ENCODE measurements at regions not wholly inside any gene's neighbourhood (a gene's known extent, or its start where the extent isn't known, plus 50 kb on each side); places are given as distances from the start of the nearest gene placed in this dataset.

DNA sequence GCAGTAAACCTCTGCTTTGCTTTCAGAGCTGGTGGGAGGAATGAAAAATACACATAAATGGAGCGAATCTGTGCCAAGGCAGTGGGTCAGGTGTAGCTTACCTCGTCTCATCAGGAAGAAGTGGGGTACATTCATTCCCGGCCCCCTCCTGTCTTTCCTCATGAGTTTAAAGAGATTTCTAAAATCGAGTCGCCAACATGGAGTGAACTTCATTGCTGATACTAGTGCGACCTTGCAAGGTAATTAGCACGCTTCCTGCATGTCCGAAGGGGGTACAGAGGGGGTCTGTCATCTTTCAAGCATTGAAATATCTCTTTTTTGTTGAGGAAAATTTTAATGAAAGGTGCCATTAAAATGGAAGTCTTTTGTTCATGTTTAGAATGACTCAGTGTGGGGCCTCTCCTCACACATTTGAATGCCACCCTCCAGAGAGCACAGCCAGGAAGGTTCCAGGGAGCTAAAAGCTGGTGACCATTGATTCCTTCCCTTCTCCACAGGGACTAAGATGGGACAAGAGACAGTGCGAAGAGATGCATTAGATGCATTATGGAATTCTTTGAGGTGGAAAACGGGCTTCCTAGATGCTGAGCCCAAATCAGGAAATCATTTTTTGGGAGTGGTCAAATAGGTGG is 114.2 kb downstream of the IRX1 start:
- Histone ChIP-seq H3K36me3 (replicated peaks; ENCODE audit: insufficient read depth, low read length) (no peaks in the 10 kb centered on the region), H3K9ac (ENCODE audit: low read length) (peak overlapping the region; percentile 35; the same call in 1 of the 2 replicates), H3K9me2 (replicated peaks; ENCODE audit: insufficient read depth, low read length) (no peaks in the 10 kb centered on the region), H3F3A (ENCODE audit: insufficient read depth, low read length) (peaks cover 10% of the 10 kb centered on the region; the same call in 1 of the 2 replicates), H2AFZ (ENCODE audit: low read length) (peak overlapping the region; percentile 52), H4K20me1 (ENCODE audit: insufficient read depth, low read length) (no peaks in the 10 kb centered on the region), H3K4me2 (ENCODE audit: low read depth, low read length) (peak overlapping the region; percentile 59), H3K4me3 (ENCODE audit: low read length) (peak overlapping the region; percentile 40; the same call in 1 of the 2 replicates), H3K27ac (ENCODE audit: low read length) (peak overlapping the region; percentile 71; the same call in 1 of the 2 replicates), H3K4me1 (ENCODE audit: low read length) (0 out of 2 replicates have a peak, but pooled peaks cover 6% of the 10 kb centered on the region), H3K27me3 (replicated peaks; ENCODE audit: insufficient read depth, low read length) (no peaks in the 10 kb centered on the region), H3K79me2 (ENCODE audit: low read length) (no peaks in the 10 kb centered on the region), H3K9me3 (replicated peaks; ENCODE audit: insufficient read depth, low read length) (no peaks in the 10 kb centered on the region)
- TF ChIP-seq EZH2phosphoT487 (IDR thresholded peaks at IDR 0.05; ENCODE audit: low read length): no peak
- TF ChIP-seq EZH2 (optimal IDR thresholded peaks at IDR 0.05; ENCODE audit: low read depth, low read length): no peak
- TF ChIP-seq CTCF (IDR thresholded peaks at IDR 0.05; ENCODE audit: low read length): no peak
- DNase-seq: no peak

DNA sequence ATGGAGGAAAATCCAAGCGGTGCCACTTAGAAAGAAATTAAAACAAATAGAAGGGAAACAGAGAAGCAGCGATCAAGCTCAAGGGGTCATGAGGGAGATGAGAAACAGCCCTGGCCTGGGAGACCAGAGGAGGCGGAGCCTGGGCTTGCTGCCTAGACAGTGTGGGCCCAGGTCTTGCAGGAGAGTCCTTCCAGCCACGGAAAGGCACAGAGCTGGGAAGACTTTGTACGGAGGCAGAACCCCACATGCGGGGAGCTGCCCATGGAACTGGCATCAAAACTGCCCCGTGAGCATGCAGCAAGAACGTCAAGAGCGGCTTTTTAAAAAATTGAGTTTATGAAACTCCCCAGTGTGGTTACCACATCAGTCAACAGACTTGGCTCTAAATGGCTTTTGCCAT is 119.4 kb downstream of the IRX1 start:
- H3K4me1 ChIP-seq (ENCODE audit: low read length): no peaks in the 10 kb centered on the region
- no peak for DNase-seq
- H3K36me3 ChIP-seq (replicated peaks; ENCODE audit: insufficient read depth, low read length): no peaks in the 10 kb centered on the region
- no peaks in the 10 kb centered on the region for H4K20me1 ChIP-seq (ENCODE audit: insufficient read depth, low read length)
- H3F3A ChIP-seq (ENCODE audit: insufficient read depth, low read length): no peaks in the 10 kb centered on the region
- H3K4me2 ChIP-seq (ENCODE audit: low read depth, low read length): no peak overlapping the region
- H3K27ac ChIP-seq (ENCODE audit: low read length): no peak overlapping the region
- H3K79me2 ChIP-seq (ENCODE audit: low read length): no peaks in the 10 kb centered on the region
- no peak overlapping the region for H3K4me3 ChIP-seq (ENCODE audit: low read length)
- no peaks in the 10 kb centered on the region for H3K9me2 ChIP-seq (replicated peaks; ENCODE audit: insufficient read depth, low read length)
- no peak overlapping the region for H3K9ac ChIP-seq (ENCODE audit: low read length)
- H3K27me3 ChIP-seq (replicated peaks; ENCODE audit: insufficient read depth, low read length): no peaks in the 10 kb centered on the region
- no peaks in the 10 kb centered on the region for H3K9me3 ChIP-seq (replicated peaks; ENCODE audit: insufficient read depth, low read length)
- no peak overlapping the region for H2AFZ ChIP-seq (ENCODE audit: low read length)
- TF ChIP-seq CTCF (IDR thresholded peaks at IDR 0.05; ENCODE audit: low read length) (no peak), EZH2 (optimal IDR thresholded peaks at IDR 0.05; ENCODE audit: low read depth, low read length) (no peak), EZH2phosphoT487 (IDR thresholded peaks at IDR 0.05; ENCODE audit: low read length) (no peak)

DNA sequence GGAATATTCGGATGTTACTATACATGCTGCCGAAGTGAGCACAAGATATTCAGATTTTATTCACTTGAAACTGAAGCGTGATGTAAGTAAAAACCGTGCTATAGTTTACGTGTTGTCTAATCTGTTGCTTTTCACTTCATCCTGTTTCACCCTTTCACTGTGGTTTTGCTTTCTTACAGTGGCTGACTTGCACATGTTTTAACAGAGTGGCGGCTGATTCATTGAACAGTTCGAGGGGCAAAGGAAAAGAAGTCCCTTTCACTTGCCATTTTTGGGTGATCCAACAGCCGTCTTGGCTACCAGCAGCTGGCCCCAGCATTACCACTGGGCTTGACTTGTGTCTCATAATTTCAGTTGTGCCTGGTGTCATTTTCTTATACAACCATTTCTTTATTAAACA is 134.0 kb downstream of the IRX1 start:
- DNase-seq: no peak
- Histone ChIP-seq H3K36me3 (replicated peaks; ENCODE audit: insufficient read depth, low read length) (no peaks in the 10 kb centered on the region), H3K9ac (ENCODE audit: low read length) (no peak overlapping the region), H3K9me3 (replicated peaks; ENCODE audit: insufficient read depth, low read length) (no peaks in the 10 kb centered on the region), H4K20me1 (ENCODE audit: insufficient read depth, low read length) (no peaks in the 10 kb centered on the region), H3F3A (ENCODE audit: insufficient read depth, low read length) (no peaks in the 10 kb centered on the region), H3K4me3 (ENCODE audit: low read length) (no peak overlapping the region), H3K4me1 (ENCODE audit: low read length) (no peaks in the 10 kb centered on the region), H3K4me2 (ENCODE audit: low read depth, low read length) (no peak overlapping the region), H2AFZ (ENCODE audit: low read length) (no peak overlapping the region), H3K27me3 (replicated peaks; ENCODE audit: insufficient read depth, low read length) (no peaks in the 10 kb centered on the region), H3K27ac (ENCODE audit: low read length) (no peak overlapping the region), H3K79me2 (ENCODE audit: low read length) (no peaks in the 10 kb centered on the region), H3K9me2 (replicated peaks; ENCODE audit: insufficient read depth, low read length) (no peaks in the 10 kb centered on the region)
- TF ChIP-seq EZH2phosphoT487 (IDR thresholded peaks at IDR 0.05; ENCODE audit: low read length) (no peak), CTCF (IDR thresholded peaks at IDR 0.05; ENCODE audit: low read length) (no peak), EZH2 (optimal IDR thresholded peaks at IDR 0.05; ENCODE audit: low read depth, low read length) (no peak)

All from MM.1S (cell line).